ENCODE measurements at regions not wholly inside any gene's neighbourhood (a gene's known extent, or its start where the extent isn't known, plus 50 kb on each side); places are given as distances from the start of the nearest gene placed in this dataset.

- no peak for DNase-seq
Observed at GRCh38 chr6:166841216-166841615, 115.1 kb downstream of the RNASET2 start.

DNA sequence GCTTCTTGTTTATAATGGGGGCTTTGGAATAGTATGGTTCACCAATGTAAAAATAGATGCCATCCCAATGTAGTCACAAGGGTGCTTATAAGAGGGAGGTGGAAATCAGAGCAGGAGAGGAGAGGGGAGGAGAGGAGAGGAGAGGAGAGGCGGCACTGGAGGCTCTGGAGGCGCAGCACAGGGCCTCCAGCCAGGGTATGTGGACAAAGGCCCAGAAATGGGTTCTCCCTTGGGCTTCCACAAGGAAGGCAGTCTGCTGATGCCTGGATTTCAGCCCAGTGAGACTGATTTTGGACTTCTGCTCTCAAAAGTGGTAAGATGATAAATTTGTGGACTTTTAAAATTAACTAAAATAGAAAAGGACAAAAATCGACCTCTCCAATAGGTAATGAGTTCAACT lies 116.8 kb downstream of the RNASET2 start:
- DNase-seq: no peak

DNA sequence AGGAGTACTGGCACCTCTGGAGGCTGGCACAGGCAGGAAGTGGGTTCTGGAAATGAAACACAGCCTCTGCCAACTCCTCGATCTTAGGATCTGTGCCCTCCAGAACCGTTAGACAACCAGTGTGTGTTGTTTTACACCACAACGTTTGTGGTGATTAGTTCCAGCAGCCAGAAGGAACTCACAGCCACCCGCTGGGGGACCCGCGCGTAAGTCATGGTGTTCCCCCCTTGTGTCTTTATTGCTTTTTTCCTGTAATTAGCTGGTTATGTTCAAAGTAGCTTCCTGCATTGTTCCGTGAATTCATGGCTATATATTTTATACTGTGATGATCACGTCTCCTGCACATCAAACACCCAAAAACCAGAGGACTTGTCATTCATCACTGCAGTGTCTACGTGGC lies 117.4 kb downstream of the RNASET2 start:
- no peak for DNase-seq

DNA sequence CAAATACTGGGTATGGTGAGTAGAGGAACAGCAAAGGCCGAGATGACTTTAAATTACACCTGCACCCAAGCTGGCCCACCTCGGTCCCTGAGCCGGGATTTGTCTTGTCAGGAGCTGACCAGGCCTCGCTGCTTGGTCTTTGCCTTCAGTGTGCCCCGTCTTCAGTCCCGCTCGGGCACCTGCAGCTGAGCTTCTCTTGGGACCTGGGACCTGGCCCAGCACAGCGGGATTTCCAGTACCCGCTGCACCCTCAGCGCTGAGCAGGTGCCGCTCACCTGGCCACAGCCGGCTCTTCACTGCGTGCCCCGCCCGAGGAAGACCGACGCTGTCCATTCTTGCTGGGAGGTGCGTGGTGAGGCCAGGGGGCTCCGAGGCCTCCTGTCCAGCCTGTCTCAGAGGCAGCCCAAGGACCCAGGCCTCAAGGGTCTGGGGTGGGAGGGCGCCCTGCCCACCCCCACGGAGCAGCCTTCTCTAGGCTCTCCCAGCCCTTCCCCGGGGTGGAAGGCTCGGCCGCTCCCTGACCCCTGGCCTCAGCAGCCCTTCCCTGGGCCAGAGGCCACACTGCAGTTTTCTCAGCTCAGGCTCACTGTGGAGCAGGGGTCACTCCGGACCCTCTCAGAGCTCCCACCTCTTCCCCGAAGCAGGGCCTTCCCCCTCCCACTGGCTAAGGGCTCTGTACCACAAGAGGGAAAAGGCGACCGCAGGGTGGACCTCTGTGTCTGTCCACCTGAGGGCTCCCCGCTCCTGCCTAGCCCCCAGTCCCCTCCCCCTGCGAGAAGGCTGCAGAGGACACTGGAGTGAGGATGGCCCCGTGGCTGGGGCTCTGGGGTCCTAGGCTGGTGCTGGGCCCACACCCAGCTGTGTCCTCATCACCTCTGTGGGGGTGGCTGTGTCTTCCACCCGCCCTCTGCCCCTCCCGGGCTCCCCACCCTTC lies 119.3 kb downstream of the RNASET2 start:
- no peak for DNase-seq

GRCh38 chr6:166834049-166834448 lies 122.3 kb downstream of the RNASET2 start:
- no peak for DNase-seq

DNA sequence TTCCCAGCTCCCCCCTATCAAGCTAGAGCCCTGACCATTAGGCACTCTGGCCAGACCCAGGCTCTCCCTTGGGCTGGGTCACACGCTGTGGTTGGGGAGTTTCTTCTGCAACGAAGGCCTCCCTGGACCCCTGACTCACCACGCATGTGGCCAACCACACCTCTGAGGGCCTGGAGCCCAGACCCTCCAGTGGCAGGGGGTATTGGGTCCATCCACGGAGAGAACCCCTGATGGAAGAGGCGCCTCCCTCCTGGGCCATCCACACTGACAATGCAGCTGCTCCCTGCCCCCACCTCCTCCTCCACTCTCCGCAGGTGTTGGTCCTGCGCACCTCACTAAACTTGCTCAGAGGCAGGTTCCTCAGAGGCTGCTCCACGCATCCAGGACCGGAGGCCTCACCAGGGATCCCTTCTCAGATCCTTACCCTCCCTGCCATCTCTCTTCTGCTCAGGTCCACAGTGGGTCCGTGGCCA lies 125.4 kb downstream of the RNASET2 start:
- DNase-seq: no peak

GRCh38 chr6:166830185-166830890 lies 126.0 kb downstream of the RNASET2 start:
- peak; percentile 5 for DNase-seq

DNA sequence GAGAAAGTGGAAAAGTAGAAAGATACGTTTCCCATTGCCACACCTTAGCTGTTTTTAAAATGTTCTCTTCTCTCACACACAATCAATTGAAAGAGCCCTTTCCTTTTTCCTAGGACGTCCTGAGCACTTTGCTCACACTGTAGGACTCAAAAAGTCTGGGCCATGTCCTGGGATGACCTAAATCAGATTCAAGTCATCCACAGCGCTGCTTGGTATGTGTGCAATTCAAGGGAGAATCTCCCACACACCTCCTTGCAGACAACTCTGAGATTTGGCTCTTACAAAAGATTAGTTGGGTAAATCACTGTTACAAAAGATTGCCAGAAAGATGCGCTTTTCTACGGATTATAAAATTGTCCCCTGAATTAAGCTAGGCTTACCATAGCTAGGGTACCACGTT lies 130.1 kb downstream of the RNASET2 start:
- DNase-seq: no peak

DNA sequence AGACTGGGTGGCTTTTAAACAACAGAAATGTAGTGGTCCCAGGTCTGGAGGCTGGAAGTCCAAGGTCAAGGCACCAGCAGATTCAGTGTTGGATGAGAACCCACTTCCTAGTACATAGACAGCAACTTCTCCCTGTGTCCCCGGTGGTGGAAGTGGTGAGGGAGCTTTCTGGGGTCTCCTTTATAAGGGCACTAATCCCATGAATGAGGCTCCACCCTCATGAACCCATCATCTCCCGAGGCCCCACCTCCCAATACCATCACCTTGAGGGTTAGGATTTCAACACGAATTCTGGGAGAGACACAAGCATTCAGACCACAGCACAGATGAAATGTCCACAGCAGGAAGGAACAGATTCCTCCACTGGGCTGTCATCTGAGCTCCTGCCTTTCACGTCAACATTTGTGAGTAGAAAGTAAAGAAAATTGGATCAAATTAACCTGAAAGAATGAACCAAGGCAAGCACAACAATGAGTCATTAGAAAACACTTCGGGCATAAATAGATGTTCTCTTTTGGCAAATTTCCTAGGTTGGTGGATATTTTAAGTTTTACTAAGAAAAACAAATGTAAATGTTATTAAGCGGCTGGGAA lies 130.7 kb downstream of the RNASET2 start:
- no peak for DNase-seq

GRCh38 chr6:166824880-166825250 lies 131.5 kb downstream of the RNASET2 start:
- no peak for DNase-seq

GRCh38 chr6:166824146-166824879 lies 132.0 kb downstream of the RNASET2 start:
- no peak for DNase-seq

DNA sequence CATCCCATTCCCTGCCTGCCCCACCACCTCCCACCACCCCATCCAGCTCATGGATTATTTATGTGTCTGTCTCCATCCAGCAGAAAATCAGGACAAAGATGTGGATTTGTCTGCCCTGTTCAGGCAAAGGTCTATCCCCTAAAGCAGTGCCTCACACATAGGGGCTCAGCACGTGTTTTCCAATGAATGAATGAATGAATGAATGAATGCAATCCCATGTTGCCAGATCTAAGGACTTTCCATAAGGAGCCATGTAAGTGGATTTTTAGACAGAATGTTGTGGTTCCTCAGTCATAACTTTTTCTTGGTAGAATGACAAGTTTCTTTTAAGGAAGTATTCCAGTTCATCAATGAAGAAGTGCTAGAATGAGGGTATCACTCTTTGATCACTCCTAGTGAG lies 133.7 kb downstream of the RNASET2 start:
- no peak for DNase-seq

- DNase-seq: no peak
Observed at GRCh38 chr6:166820483-166820882, 135.9 kb downstream of the RNASET2 start.

- DNase-seq: no peak
Observed at GRCh38 chr6:166820070-166820469, 136.3 kb downstream of the RNASET2 start.

DNA sequence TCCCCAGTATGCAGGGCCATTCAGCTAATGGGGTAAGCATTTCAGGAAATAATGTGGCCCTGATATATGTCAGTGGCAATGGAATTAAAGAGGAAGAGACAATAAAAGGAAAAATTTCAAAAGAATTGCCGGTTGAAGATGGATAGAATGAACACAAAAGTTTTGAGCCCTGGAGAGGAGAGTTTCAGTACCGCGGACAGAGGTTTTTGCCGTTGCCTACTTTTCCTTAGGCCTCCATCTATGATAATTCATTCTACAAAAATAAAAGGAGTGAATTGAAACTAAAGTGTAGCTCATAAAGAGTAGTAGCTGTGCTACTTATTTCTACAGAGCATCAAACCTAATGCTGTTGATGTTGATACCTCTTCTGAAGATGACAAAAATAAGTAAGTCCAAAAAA lies 140.7 kb downstream of the RNASET2 start:
- no peak for DNase-seq

GRCh38 chr6:166814390-166814789 lies 142.0 kb downstream of the RNASET2 start:
- no peak for DNase-seq

GRCh38 chr6:166813461-166813860 lies 142.9 kb downstream of the RNASET2 start:
- DNase-seq: no peak

DNA sequence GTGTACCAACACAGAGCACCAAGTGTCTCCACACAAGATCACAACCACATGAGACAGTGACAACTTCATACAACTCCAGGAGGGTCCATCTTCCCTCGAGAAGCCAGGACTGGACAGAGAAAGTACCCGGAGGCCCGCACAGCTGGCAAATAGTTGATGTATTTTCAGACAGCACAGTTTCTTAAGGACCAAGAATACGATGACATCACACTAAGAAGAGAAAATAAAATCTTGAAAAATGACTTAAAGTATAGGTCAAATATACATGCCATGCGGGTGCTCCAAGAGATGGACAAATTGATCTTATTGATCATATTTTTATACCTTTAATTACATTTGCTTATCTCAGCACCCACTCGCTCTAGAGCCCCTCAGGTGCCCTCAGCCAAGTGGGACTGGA lies 145.5 kb downstream of the RNASET2 start:
- no peak for DNase-seq

- DNase-seq: no peak
Observed at GRCh38 chr6:166809721-166810120, 146.6 kb downstream of the RNASET2 start.

DNA sequence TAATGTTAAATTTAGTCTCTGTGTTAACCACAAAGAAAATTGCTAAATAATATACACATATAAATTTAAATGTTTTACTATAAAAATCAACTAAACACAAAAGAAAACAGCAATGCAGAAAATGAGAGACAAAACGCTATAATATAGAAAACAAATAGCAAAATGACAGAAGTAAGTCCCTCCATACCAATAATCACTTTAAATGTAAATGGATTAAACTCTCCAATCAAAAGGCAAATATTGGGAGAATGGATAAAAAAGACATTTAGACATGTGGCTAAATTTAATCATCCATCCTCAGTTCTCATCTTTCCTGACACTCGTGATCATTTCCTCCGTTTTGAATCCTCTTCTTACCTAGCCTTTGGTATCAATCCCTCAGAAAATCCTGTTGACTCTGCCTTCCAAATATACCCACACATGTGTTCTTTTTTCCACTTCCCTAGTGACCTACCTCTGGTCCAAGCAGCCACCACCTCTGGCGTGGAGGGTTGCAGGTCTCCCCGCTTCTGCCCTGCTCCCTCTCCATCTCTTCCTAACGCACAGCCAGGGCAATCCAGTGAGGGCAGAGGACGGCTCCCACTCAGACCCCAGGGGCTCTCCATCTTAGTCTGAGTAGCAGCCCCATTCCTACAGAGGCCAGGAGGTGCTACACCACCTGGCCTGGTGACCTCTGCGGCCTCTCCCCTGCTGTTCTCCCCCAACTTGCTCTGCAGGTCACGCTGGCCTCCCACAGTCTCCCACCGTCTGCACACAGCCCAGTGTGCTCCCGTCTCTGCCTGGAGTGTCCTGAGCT lies 149.2 kb downstream of the RNASET2 start:
- no peak for DNase-seq

DNA sequence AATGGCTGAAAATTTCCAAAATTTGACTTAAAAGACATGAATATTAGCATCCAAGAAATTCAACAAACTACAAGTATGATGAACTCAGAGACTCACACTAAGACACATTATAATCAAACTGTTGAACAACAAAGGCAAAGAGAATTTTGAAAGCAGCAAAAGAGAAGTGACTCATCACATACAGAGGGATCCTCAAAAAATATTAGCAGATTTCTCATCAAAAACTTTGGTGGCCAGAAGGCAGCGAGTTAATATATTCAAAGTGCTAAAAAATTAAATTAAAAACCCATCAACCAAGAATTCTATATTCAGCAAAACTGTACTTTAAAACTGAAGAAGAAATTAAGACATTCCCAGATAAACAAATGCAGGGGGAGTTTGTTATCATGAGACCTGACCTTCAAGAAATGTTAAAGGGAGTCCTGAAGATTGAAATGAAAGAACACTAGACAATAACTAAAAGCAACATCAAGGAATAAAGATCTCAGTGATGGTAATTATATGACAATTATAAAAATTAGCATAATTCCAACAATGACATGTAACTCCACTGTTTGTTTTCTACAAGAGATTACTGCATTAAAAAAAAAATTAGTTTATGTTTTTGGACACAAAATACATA lies 150.0 kb downstream of the RNASET2 start:
- DNase-seq: no peak

DNA sequence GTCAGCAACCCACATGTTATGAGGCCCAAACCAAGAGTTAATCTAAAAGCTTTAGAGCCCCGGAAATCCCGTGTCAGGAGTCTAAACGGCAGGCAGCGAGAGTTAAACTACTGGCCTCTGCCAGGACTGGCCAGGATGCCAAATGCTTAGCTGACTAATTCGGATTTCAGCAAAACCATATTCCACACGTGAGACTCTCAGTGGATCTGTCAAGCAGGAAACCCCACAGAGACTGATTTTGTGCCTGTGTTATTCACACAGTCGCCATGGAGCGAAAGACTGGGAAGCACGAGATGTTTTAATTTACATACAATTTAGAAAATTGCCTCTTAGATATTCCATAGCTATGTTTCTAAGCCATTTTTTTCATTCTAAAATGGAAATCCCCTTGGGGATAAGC lies 152.9 kb downstream of the RNASET2 start:
- no peak for DNase-seq
